H9 (cell line): ENCODE measurements at regions not wholly inside any gene's neighbourhood (a gene's known extent, or its start where the extent isn't known, plus 50 kb on each side); places are given as distances from the start of the nearest gene placed in this dataset.

Experiments used
- DNase-seq: peaks from one replicate; pipeline ENCODE4 v3.0.0-alpha.2; 2017
- H2AFZ ChIP-seq: one replicate; pipeline ENCODE4 v1.6.1; 2013; ENCODE audit warnings: mild to moderate bottlenecking, low read length, control low read depth, moderate library complexity
- H2AK5ac ChIP-seq: 2 replicates; pipeline ENCODE4 v1.6.1; 2013; ENCODE audit warnings: low read length, control low read depth, mixed read lengths; ENCODE audit not compliant: insufficient read length
- H2BK120ac ChIP-seq: one replicate; pipeline ENCODE4 v1.6.1; 2013; ENCODE audit warnings: low read depth, mild to moderate bottlenecking, low read length, control low read depth, inconsistent platforms; ENCODE audit not compliant: poor library complexity, severe bottlenecking
- H2BK12ac ChIP-seq: 2 replicates; pipeline ENCODE4 v1.6.1; 2013; ENCODE audit warnings: low read length, control low read depth, mixed read lengths, low read depth; ENCODE audit not compliant: insufficient read length
- H2BK15ac ChIP-seq: 2 replicates; pipeline ENCODE4 v1.6.1; 2013; ENCODE audit warnings: low read depth, low read length, control low read depth
- H2BK20ac ChIP-seq: one replicate; pipeline ENCODE4 v1.6.1; 2013; ENCODE audit warnings: low read depth, mild to moderate bottlenecking, low read length, control low read depth, inconsistent platforms; ENCODE audit not compliant: poor library complexity, severe bottlenecking
- H2BK5ac ChIP-seq: 2 replicates; pipeline ENCODE4 v1.6.1; 2013; ENCODE audit warnings: low read length, control low read depth, mixed read lengths; ENCODE audit not compliant: insufficient read length
- H3K14ac ChIP-seq: 2 replicates; pipeline ENCODE4 v1.6.1; 2013; ENCODE audit warnings: low read length, control low read depth; ENCODE audit not compliant: insufficient read depth
- H3K18ac ChIP-seq: 2 replicates; pipeline ENCODE4 v1.6.1; 2013; ENCODE audit warnings: low read depth, mild to moderate bottlenecking, mixed read lengths, low read length, control low read depth; ENCODE audit not compliant: insufficient read length
- H3K23ac ChIP-seq: 2 replicates; pipeline ENCODE4 v1.6.1; 2013; ENCODE audit warnings: low read length, control low read depth, mixed read lengths, low read depth; ENCODE audit not compliant: insufficient read length
- H3K23me2 ChIP-seq: 2 replicates; pipeline ENCODE4 v1.6.1; 2013; ENCODE audit warnings: low read depth, mild to moderate bottlenecking, mixed read lengths, low read length, control low read depth; ENCODE audit not compliant: insufficient read length, poor library complexity, severe bottlenecking
- H3K27ac ChIP-seq: 2 replicates; pipeline ENCODE4 v1.5.1; 2013; ENCODE audit warnings: low read length, control low read depth, mixed read lengths, low read depth; ENCODE audit not compliant: insufficient read length
- H3K27me3 ChIP-seq: 2 replicates; pipeline ENCODE4 v1.6.1; 2013; ENCODE audit warnings: low read length, control low read depth, inconsistent platforms; ENCODE audit not compliant: insufficient read depth
- H3K4ac ChIP-seq: 2 replicates; pipeline ENCODE4 v1.6.1; 2013; ENCODE audit warnings: low read depth, mild to moderate bottlenecking, control low read depth, inconsistent platforms, low read length, moderate library complexity
- H3K4me1 ChIP-seq: 2 replicates; pipeline ENCODE4 v1.6.1; 2013; ENCODE audit warnings: low read length, control low read depth, inconsistent platforms; ENCODE audit not compliant: insufficient read depth
- H3K4me2 ChIP-seq: 2 replicates; pipeline ENCODE4 v1.6.1; 2013; ENCODE audit warnings: low read length, control low read depth, mixed read lengths; ENCODE audit not compliant: insufficient read length, insufficient read depth
- H3K56ac ChIP-seq: 2 replicates; pipeline ENCODE4 v1.6.1; 2013; ENCODE audit warnings: low read depth, mild to moderate bottlenecking, mixed read lengths, low read length, control low read depth; ENCODE audit not compliant: insufficient read length
- H3K79me1 ChIP-seq: 2 replicates; pipeline ENCODE4 v1.6.1; 2013; ENCODE audit warnings: low read depth, mild to moderate bottlenecking, moderate library complexity, low read length, control low read depth, inconsistent platforms; ENCODE audit not compliant: insufficient read depth, poor library complexity, severe bottlenecking
- H3K79me2 ChIP-seq: 2 replicates; pipeline ENCODE4 v1.6.1; 2013; ENCODE audit warnings: low read length, control low read depth, inconsistent platforms; ENCODE audit not compliant: insufficient read depth
- H3K9ac ChIP-seq: 2 replicates; pipeline ENCODE4 v1.6.1; 2013; ENCODE audit warnings: low read length, control low read depth, mixed read lengths; ENCODE audit not compliant: insufficient read length; ENCODE audit errors: extremely low read depth
- H3K9me3 ChIP-seq: one replicate; pipeline ENCODE4 v1.6.1; 2013; ENCODE audit warnings: low read depth, low read length, inconsistent platforms; ENCODE audit not compliant: control insufficient read depth
- H3T11ph ChIP-seq: one replicate; pipeline ENCODE4 v1.6.1; 2013; ENCODE audit warnings: mild to moderate bottlenecking, low read length, control low read depth, inconsistent platforms
- H4K20me1 ChIP-seq: one replicate; pipeline ENCODE4 v1.6.1; 2013; ENCODE audit not compliant: control insufficient read depth, insufficient read length, insufficient read depth
- H4K5ac ChIP-seq: 2 replicates; pipeline ENCODE4 v1.6.1; 2013; ENCODE audit warnings: low read depth, mild to moderate bottlenecking, mixed read lengths, low read length, control low read depth; ENCODE audit not compliant: insufficient read length
- H4K8ac ChIP-seq: replicated peaks from 2 replicates; pipeline ENCODE4 v1.6.1; 2013; ENCODE audit warnings: low read length, control low read depth, mixed read lengths, low read depth; ENCODE audit not compliant: insufficient read length
- H4K91ac ChIP-seq: 2 replicates; pipeline ENCODE4 v1.6.1; 2013; ENCODE audit warnings: low read depth, mild to moderate bottlenecking, moderate library complexity, mixed read lengths, low read length, control low read depth; ENCODE audit not compliant: insufficient read length
- H3K27ac Mint-ChIP-seq, 3 experiments: 2 replicates in 2 of 3; 3 replicates in 1 of 3; pipeline ENCODE4 v1.8.0; 2020 to 2021; ENCODE audit warnings: mixed read lengths in 3 of 3, mild to moderate bottlenecking in 1 of 3, moderate library complexity in 1 of 3
- H3K27me3 Mint-ChIP-seq: 2 replicates; pipeline ENCODE4 v1.8.0; 2021; ENCODE audit warnings: low read depth, mild to moderate bottlenecking, moderate library complexity, mixed read lengths
- H3K36me3 Mint-ChIP-seq, 3 experiments: 2 replicates in 2 of 3; 3 replicates in 1 of 3; pipeline ENCODE4 v1.8.0; 2020 to 2021; ENCODE audit warnings: low read depth in 3 of 3, mixed read lengths in 3 of 3; ENCODE audit not compliant: insufficient read depth in 1 of 3
- H3K4me1 Mint-ChIP-seq, 2 experiments: 2 replicates each; pipeline ENCODE4 v1.8.0; 2020; ENCODE audit warnings: mixed read lengths in 2 of 2
- H3K4me3 Mint-ChIP-seq, 2 experiments: 2 replicates in 1 of 2; 3 replicates in 1 of 2; pipeline ENCODE4 v1.8.0; 2020 to 2021; ENCODE audit warnings: mild to moderate bottlenecking in 2 of 2, mixed read lengths in 2 of 2, moderate library complexity in 1 of 2
- H3K9me3 Mint-ChIP-seq, 2 experiments: 2 replicates in 1 of 2; 3 replicates in 1 of 2; pipeline ENCODE4 v1.8.0; 2020; ENCODE audit warnings: mild to moderate bottlenecking in 2 of 2, mixed read lengths in 2 of 2, moderate library complexity in 1 of 2
- WGBS: extraction: QIAGEN DNeasy Blood & Tissue Kit; methylation state at CpG from one replicate; pipeline ENCODE4 v1.1.7; 2013; ENCODE audit warnings: missing lambda C conversion rate, low lambda C conversion rate, mixed read lengths; ENCODE audit not compliant: insufficient read length; ENCODE audit errors: extremely low coverage; 5-methylcytosine and 5-hydroxymethylcytosine counted together
- TF ChIP-seq, protein P1 (sequence below): fragments of 200-600 bp; sonication (generic); conservative IDR thresholded peaks from 3 replicates; pipeline ENCODE4 v1.8.0; 2021; ENCODE audit warnings: antibody characterized with exemption, mild to moderate bottlenecking

DNA sequence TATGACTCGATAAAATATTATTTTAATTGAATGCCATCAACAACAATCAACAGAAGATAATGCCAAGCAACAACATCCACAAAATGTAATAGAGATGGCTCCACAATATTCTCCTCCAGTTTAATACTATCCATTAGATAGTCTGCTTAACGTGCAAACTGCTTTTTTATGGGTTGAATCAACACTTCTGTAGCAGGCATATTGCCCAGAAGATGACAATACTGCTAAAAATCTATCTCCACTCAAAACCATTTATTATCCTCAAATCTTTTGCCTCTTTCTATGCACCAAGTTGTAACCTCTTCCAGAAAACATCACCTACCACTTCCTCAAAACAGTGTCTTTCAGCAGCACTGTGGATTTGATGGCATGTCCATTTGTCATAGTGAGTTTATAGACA, 295.7 kb upstream of the LMCD1 start:
- Mint-ChIP-seq H3K9me3 (no peaks in the 10 kb centered on the region), H3K4me1 (no peaks in the 10 kb centered on the region; a peak in 1 of 4 replicates), H3K27me3 (no peaks in the 10 kb centered on the region; the same call in 1 of the 2 replicates), H3K36me3 (no peaks in the 10 kb centered on the region), H3K4me3 (no peak overlapping the region), H3K27ac (no peak overlapping the region)
- WGBS, result no CpG with 5 or more reads among the region's 2 CpGs
- Histone ChIP-seq H3K27me3 (no peaks in the 10 kb centered on the region), H3K4ac (no peak overlapping the region), H3K79me2 (no peaks in the 10 kb centered on the region), H3K18ac (no peak overlapping the region), H3K56ac (no peak overlapping the region), H4K20me1 (no peaks in the 10 kb centered on the region), H2BK20ac (no peak overlapping the region), H2AK5ac (no peak overlapping the region), H4K91ac (no peak overlapping the region), H4K8ac (no peak overlapping the region), H3K27ac (no peak overlapping the region), H3K4me2 (no peak overlapping the region), H3K9me3 (no peaks in the 10 kb centered on the region), H3K23ac (no peak overlapping the region), H3K14ac (no peak overlapping the region), H3K23me2 (no peaks in the 10 kb centered on the region), H4K5ac (no peak overlapping the region), H2BK120ac (no peak overlapping the region), H2AFZ (no peak overlapping the region), H3T11ph (no peak overlapping the region), H3K4me1 (no peaks in the 10 kb centered on the region), H3K9ac (no peak overlapping the region), H3K79me1 (no peaks in the 10 kb centered on the region), H2BK5ac (no peak overlapping the region), H2BK12ac (no peak overlapping the region), H2BK15ac (no peak overlapping the region)
- no peak for DNase-seq
- TF ChIP-seq, protein P1, sequence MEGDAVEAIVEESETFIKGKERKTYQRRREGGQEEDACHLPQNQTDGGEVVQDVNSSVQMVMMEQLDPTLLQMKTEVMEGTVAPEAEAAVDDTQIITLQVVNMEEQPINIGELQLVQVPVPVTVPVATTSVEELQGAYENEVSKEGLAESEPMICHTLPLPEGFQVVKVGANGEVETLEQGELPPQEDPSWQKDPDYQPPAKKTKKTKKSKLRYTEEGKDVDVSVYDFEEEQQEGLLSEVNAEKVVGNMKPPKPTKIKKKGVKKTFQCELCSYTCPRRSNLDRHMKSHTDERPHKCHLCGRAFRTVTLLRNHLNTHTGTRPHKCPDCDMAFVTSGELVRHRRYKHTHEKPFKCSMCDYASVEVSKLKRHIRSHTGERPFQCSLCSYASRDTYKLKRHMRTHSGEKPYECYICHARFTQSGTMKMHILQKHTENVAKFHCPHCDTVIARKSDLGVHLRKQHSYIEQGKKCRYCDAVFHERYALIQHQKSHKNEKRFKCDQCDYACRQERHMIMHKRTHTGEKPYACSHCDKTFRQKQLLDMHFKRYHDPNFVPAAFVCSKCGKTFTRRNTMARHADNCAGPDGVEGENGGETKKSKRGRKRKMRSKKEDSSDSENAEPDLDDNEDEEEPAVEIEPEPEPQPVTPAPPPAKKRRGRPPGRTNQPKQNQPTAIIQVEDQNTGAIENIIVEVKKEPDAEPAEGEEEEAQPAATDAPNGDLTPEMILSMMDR, result no peak
